A673 (cell line): ENCODE measurements at regions not wholly inside any gene's neighbourhood (a gene's known extent, or its start where the extent isn't known, plus 50 kb on each side); places are given as distances from the start of the nearest gene placed in this dataset.
A peak's percentile ranks its signal among the peaks of the same experiment; 100 is the strongest.

Experiments
- BruUV-seq: library from RNA; stranded (reverse); fragments of 400-500 nt; replicated peaks from 2 replicates; lab custom pipeline; 2021; lab: Mats Ljungman, UMichigan
- CTCF ChIA-PET: fragments of 300-600 bp; sonication (Branson Sonifier 250); formaldehyde crosslinking; loops from one replicate; lab custom pipeline; 2022; ENCODE audit warnings: antibody characterized with exemption; lab: Charles Lee
- POLR2A ChIA-PET: fragments of 300-600 bp; sonication (Branson Sonifier 250); formaldehyde crosslinking; loops from one replicate; lab custom pipeline; 2022; ENCODE audit warnings: antibody characterized with exemption; ENCODE audit not compliant: low non-redundant PET; lab: Charles Lee
- DNase-seq: peaks from one replicate; pipeline ENCODE4 v3.0.0-alpha.2; 2015; ENCODE audit warnings: low spot score
- H3K27ac ChIP-seq: fragments of 200-600 bp; sonication (generic); 2 replicates; pipeline ENCODE4 v1.5.1; 2016; ENCODE audit warnings: mixed run types, low read depth, mild to moderate bottlenecking, mixed read lengths, antibody characterized with exemption, low read length; ENCODE audit not compliant: poor library complexity, severe bottlenecking
- H3K27me3 ChIP-seq: fragments of 200-600 bp; sonication (generic); replicated peaks from 2 replicates; pipeline ENCODE4 v1.6.1; 2017; ENCODE audit warnings: mixed run types, low read depth, mild to moderate bottlenecking, mixed read lengths, antibody characterized with exemption, low read length; ENCODE audit not compliant: insufficient read depth, poor library complexity
- H3K36me3 ChIP-seq: fragments of 200-600 bp; sonication (generic); 2 replicates; pipeline ENCODE4 v1.6.1; 2016; ENCODE audit warnings: mixed run types, mild to moderate bottlenecking, mixed read lengths, antibody characterized with exemption, low read length; ENCODE audit not compliant: insufficient read depth, poor library complexity, severe bottlenecking
- H3K4me1 ChIP-seq: fragments of 200-600 bp; sonication (generic); 2 replicates; pipeline ENCODE4 v1.6.1; 2017; ENCODE audit warnings: mixed run types, mild to moderate bottlenecking, mixed read lengths, antibody characterized with exemption, low read length; ENCODE audit not compliant: insufficient read depth, poor library complexity, severe bottlenecking
- H3K4me3 ChIP-seq: fragments of 200-600 bp; sonication (generic); 2 replicates; pipeline ENCODE4 v1.5.1; 2016; ENCODE audit warnings: low read depth, mixed run types, mild to moderate bottlenecking, mixed read lengths, low read length; ENCODE audit not compliant: poor library complexity, severe bottlenecking
- H3K9me3 ChIP-seq: fragments of 200-600 bp; sonication (generic); 2 replicates; pipeline ENCODE4 v1.6.1; 2016; ENCODE audit warnings: mixed run types, low read depth, mild to moderate bottlenecking, mixed read lengths, antibody characterized with exemption, low read length; ENCODE audit not compliant: poor library complexity, severe bottlenecking
- CTCF ChIP-seq: fragments of 300-800, 200-600 bp; sonication (generic); conservative IDR thresholded peaks from 2 replicates; pipeline ENCODE4 v1.5.1; 2017; ENCODE audit warnings: low read depth, mild to moderate bottlenecking, antibody characterized with exemption, low read length, moderate library complexity, mixed read lengths
- EZH2 ChIP-seq: fragments of 200-600 bp; sonication (generic); IDR thresholded peaks from 2 replicates; pipeline ENCODE4 v1.6.1; 2017; ENCODE audit warnings: borderline replicate concordance, low read depth, mild to moderate bottlenecking, mixed read lengths, antibody characterized with exemption, low read length; ENCODE audit not compliant: poor library complexity, severe bottlenecking
- intact Hi-C: fragments of 100-400 bp; cut with micrococcal nuclease; formaldehyde crosslinking; loops from one replicate; pipeline ENCODE4 v1.10.0; 2022; ENCODE audit not compliant: unreplicated experiment

- H3K36me3 ChIP-seq, result no peaks in the 10 kb centered on the region
- TF ChIP-seq CTCF, result no peak
- no peak for TF ChIP-seq EZH2
- no peaks in the 10 kb centered on the region for H3K9me3 ChIP-seq
- CTCF ChIA-PET, result no interaction called here
- POLR2A ChIA-PET, result no interaction called here
- no TSS peak for BruUV-seq
- DNase-seq, result no peak
- no peaks in the 10 kb centered on the region for H3K4me1 ChIP-seq
- H3K27ac ChIP-seq, result no peak overlapping the region
- H3K27me3 ChIP-seq, result no peaks in the 10 kb centered on the region
- H3K4me3 ChIP-seq, result no peak overlapping the region
- intact Hi-C loops, result no loop called here
These were observed 1862.1 kb upstream of the C9orf72 start for GRCh38 chr9:29435368-29435767.

- POLR2A ChIA-PET, result interaction anchor here (0.6 kb wide), 1 partner anchor 187 kb away, joined by 3 read pairs; no protein-coding TSS in a partner anchor
- intact Hi-C loops, result no loop called here
- H3K4me3 ChIP-seq, result no peak overlapping the region
- H3K27ac ChIP-seq, result no peak overlapping the region
- H3K9me3 ChIP-seq, result no peaks in the 10 kb centered on the region
- no TSS peak for BruUV-seq
- no peaks in the 10 kb centered on the region for H3K27me3 ChIP-seq
- no peak for DNase-seq
- H3K36me3 ChIP-seq, result no peaks in the 10 kb centered on the region
- CTCF ChIA-PET, result no interaction called here
- TF ChIP-seq CTCF (no peak), EZH2 (no peak)
- H3K4me1 ChIP-seq, result no peaks in the 10 kb centered on the region
These were observed 1864.2 kb upstream of the C9orf72 start for GRCh38 chr9:29437526-29437925.

DNA sequence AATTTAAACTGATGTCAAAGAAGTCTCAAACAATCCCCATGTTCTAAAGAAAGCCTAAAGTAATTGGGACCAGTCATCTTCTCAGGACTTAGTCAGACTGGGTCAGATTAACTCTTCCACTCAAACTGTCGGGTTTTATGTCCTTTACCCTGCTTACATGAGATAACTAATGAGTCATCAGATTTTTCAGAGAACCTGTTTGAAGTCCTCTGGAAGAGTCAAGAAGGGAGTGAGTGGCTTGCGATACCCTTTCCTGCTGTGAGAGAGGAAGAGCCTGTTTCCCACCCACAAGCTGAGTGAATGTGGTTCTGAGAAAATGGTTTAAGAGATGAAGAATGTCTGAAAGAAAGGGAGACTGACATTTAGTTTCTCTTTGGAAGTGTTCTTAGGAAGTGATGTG, 1866.7 kb upstream of the C9orf72 start:
- intact Hi-C loops, result no loop called here
- no TSS peak for BruUV-seq

More for the DNA sequence above, 1866.7 kb upstream of the C9orf72 start:
- CTCF ChIA-PET, result no interaction called here
- H3K36me3 ChIP-seq, result no peaks in the 10 kb centered on the region
- H3K27me3 ChIP-seq, result no peaks in the 10 kb centered on the region
- no peak overlapping the region for H3K4me3 ChIP-seq
- no peaks in the 10 kb centered on the region for H3K4me1 ChIP-seq
- TF ChIP-seq CTCF (no peak), EZH2 (no peak)
- no peak overlapping the region for H3K27ac ChIP-seq
- peak; percentile 50 for DNase-seq
- H3K9me3 ChIP-seq, result no peaks in the 10 kb centered on the region
- POLR2A ChIA-PET, result no interaction called here
